ENCODE measurements at regions not wholly inside any gene's neighbourhood (a gene's known extent, or its start where the extent isn't known, plus 50 kb on each side); places are given as distances from the start of the nearest gene placed in this dataset.

DNA sequence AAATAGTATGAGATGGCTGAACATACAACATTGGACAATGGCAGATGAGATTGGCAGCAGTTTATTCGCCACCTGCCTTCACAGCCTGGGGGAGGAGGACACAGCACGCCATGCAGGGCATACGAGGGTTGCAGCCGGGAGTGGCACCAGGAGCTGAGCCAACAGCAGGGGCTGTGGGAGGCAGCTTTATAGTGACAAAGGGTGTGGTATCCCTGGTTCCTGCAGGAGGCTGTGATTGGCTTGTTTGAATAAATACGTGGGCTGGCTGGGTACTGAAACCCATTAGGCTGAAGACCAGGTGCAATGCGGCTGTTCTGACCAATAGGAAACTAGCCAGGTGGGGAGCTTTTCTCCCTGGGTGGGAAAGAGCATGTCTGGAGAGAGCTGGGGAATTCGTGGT is 68.9 kb upstream of the LEP start:
- no peaks in the 10 kb centered on the region for H3K36me3 Mint-ChIP-seq
- ATAC-seq (no peak), DNase-seq (ENCODE audit: low spot score) (no peak)
- TF ChIP-seq RORB (CRISPR knock-in tag; IDR thresholded peaks at IDR 0.05) (no peak), NFYB (CRISPR knock-in tag; conservative IDR thresholded peaks at IDR 0.05; ENCODE audit: low read depth) (peak; percentile 22; the same call in 1 of the 2 replicates)
- H3K4me3 Mint-ChIP-seq, result no peak overlapping the region
- ChIA-PET POLR2A (no interaction called here), CTCF (interaction anchor here (1.1 to 10.3 kb wide), 2 partner anchors 36 kb away, joined by 6 to 112 read pairs; no protein-coding TSS in a partner anchor)
- no peak overlapping the region for H3K27ac Mint-ChIP-seq
- H3K27me3 Mint-ChIP-seq (ENCODE audit: low read depth), result peaks cover 67% of the 10 kb centered on the region
- H3K4me1 Mint-ChIP-seq, result peaks cover 15% of the 10 kb centered on the region
- no peaks in the 10 kb centered on the region for H3K9me3 Mint-ChIP-seq

- TF ChIP-seq, protein P1, sequence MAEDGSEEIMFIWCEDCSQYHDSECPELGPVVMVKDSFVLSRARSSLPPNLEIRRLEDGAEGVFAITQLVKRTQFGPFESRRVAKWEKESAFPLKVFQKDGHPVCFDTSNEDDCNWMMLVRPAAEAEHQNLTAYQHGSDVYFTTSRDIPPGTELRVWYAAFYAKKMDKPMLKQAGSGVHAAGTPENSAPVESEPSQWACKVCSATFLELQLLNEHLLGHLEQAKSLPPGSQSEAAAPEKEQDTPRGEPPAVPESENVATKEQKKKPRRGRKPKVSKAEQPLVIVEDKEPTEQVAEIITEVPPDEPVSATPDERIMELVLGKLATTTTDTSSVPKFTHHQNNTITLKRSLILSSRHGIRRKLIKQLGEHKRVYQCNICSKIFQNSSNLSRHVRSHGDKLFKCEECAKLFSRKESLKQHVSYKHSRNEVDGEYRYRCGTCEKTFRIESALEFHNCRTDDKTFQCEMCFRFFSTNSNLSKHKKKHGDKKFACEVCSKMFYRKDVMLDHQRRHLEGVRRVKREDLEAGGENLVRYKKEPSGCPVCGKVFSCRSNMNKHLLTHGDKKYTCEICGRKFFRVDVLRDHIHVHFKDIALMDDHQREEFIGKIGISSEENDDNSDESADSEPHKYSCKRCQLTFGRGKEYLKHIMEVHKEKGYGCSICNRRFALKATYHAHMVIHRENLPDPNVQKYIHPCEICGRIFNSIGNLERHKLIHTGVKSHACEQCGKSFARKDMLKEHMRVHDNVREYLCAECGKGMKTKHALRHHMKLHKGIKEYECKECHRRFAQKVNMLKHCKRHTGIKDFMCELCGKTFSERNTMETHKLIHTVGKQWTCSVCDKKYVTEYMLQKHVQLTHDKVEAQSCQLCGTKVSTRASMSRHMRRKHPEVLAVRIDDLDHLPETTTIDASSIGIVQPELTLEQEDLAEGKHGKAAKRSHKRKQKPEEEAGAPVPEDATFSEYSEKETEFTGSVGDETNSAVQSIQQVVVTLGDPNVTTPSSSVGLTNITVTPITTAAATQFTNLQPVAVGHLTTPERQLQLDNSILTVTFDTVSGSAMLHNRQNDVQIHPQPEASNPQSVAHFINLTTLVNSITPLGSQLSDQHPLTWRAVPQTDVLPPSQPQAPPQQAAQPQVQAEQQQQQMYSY (CRISPR knock-in tag; IDR thresholded peaks at IDR 0.05), result no peak
- TF ChIP-seq, protein P2, sequence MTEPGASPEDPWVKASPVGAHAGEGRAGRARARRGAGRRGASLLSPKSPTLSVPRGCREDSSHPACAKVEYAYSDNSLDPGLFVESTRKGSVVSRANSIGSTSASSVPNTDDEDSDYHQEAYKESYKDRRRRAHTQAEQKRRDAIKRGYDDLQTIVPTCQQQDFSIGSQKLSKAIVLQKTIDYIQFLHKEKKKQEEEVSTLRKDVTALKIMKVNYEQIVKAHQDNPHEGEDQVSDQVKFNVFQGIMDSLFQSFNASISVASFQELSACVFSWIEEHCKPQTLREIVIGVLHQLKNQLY (CRISPR knock-in tag; IDR thresholded peaks at IDR 0.05), result no peak
- TF ChIP-seq, protein P3, sequence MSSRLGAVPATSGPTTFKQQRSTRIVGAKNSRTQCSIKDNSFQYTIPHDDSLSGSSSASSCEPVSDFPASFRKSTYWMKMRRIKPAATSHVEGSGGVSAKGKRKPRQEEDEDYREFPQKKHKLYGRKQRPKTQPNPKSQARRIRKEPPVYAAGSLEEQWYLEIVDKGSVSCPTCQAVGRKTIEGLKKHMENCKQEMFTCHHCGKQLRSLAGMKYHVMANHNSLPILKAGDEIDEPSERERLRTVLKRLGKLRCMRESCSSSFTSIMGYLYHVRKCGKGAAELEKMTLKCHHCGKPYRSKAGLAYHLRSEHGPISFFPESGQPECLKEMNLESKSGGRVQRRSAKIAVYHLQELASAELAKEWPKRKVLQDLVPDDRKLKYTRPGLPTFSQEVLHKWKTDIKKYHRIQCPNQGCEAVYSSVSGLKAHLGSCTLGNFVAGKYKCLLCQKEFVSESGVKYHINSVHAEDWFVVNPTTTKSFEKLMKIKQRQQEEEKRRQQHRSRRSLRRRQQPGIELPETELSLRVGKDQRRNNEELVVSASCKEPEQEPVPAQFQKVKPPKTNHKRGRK (CRISPR knock-in tag; IDR thresholded peaks at IDR 0.05; ENCODE audit: borderline replicate concordance), result no peak
- TF ChIP-seq JAZF1 (CRISPR knock-in tag; IDR thresholded peaks at IDR 0.05), result no peak
- no peak for TF ChIP-seq TEAD1 (CRISPR knock-in tag; IDR thresholded peaks at IDR 0.05)
- no peak for TF ChIP-seq CREM (CRISPR knock-in tag; IDR thresholded peaks at IDR 0.05)
- TF ChIP-seq ZNF281 (CRISPR knock-in tag; IDR thresholded peaks at IDR 0.05), result no peak
- TF ChIP-seq, protein P4, sequence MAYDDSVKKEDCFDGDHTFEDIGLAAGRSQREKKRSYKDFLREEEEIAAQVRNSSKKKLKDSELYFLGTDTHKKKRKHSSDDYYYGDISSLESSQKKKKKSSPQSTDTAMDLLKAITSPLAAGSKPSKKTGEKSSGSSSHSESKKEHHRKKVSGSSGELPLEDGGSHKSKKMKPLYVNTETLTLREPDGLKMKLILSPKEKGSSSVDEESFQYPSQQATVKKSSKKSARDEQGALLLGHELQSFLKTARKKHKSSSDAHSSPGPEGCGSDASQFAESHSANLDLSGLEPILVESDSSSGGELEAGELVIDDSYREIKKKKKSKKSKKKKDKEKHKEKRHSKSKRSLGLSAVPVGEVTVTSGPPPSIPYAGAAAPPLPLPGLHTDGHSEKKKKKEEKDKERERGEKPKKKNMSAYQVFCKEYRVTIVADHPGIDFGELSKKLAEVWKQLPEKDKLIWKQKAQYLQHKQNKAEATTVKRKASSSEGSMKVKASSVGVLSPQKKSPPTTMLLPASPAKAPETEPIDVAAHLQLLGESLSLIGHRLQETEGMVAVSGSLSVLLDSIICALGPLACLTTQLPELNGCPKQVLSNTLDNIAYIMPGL (CRISPR knock-in tag; IDR thresholded peaks at IDR 0.05), result no peak
- H3K4me1 Mint-ChIP-seq, result peaks cover 18% of the 10 kb centered on the region
- H3K27me3 Mint-ChIP-seq (ENCODE audit: low read depth), result peaks cover 68% of the 10 kb centered on the region
- DNase-seq (ENCODE audit: low spot score), result no peak
- no peaks in the 10 kb centered on the region for H3K9me3 Mint-ChIP-seq
- no peaks in the 10 kb centered on the region for H3K36me3 Mint-ChIP-seq
- H3K27ac Mint-ChIP-seq, result no peak overlapping the region
- CTCF ChIA-PET, result interaction anchor here (0.5 to 10.3 kb wide), 3 partner anchors 36 to 141 kb away, joined by 6 to 112 read pairs (median 6); no protein-coding TSS in a partner anchor
- POLR2A ChIA-PET, result no interaction called here
- H3K4me3 Mint-ChIP-seq, result no peak overlapping the region
- no peak for ATAC-seq
Measured at GRCh38 chr7:128172963-128173362, 68.1 kb upstream of the LEP start.

DNA sequence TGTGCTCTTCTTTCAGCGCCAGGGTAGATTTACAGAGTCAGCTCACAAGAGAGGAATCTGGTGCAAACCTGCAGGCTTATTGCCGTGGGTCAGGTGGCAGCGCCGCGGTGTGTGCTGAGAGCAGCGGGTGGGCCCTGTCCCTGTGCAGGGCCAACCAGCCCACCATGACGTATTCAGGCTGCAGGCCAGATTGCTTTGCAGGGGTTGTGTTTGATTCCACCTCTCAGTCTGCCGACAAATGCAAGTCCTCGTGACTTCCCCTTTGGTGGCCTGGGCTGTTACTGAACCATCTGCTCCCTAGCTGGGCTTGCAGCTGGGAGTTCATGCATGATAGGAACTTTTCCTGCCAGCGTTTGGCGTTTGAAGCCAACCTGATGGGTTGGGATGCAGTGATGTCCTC is 66.7 kb upstream of the LEP start:
- Mint-ChIP-seq H3K9me3 (no peaks in the 10 kb centered on the region), H3K36me3 (no peaks in the 10 kb centered on the region), H3K4me3 (no peak overlapping the region), H3K4me1 (peaks cover 9% of the 10 kb centered on the region), H3K27ac (no peak overlapping the region), H3K27me3 (ENCODE audit: low read depth) (peaks cover 55% of the 10 kb centered on the region)
- CTCF ChIA-PET, result interaction anchor here (2.0 kb wide), 1 partner anchor 35 kb away, joined by 9 read pairs; no protein-coding TSS in a partner anchor
- ATAC-seq, result no peak
- POLR2A ChIA-PET, result no interaction called here
- DNase-seq (ENCODE audit: low spot score), result no peak
- TF ChIP-seq ZNF396 (CRISPR knock-in tag; IDR thresholded peaks at IDR 0.05; ENCODE audit: borderline replicate concordance), result no peak
- no peak for TF ChIP-seq SP1 (CRISPR knock-in tag; conservative IDR thresholded peaks at IDR 0.05)
- TF ChIP-seq NFE2L1 (CRISPR knock-in tag; IDR thresholded peaks at IDR 0.05), result no peak
- TF ChIP-seq SMAD4 (CRISPR knock-in tag; IDR thresholded peaks at IDR 0.05), result no peak
- TF ChIP-seq GTF2I (CRISPR knock-in tag; conservative IDR thresholded peaks at IDR 0.05), result no peak
- TF ChIP-seq FOXJ3 (CRISPR knock-in tag; IDR thresholded peaks at IDR 0.05; ENCODE audit: borderline replicate concordance), result no peak
- TF ChIP-seq KAT7 (CRISPR knock-in tag; IDR thresholded peaks at IDR 0.05; ENCODE audit: borderline replicate concordance), result no peak
- TF ChIP-seq, protein P2 (CRISPR knock-in tag; IDR thresholded peaks at IDR 0.05), result no peak
- no peak for TF ChIP-seq OVOL2 (CRISPR knock-in tag; IDR thresholded peaks at IDR 0.05; ENCODE audit: borderline replicate concordance)
- TF ChIP-seq CBFB (CRISPR knock-in tag; IDR thresholded peaks at IDR 0.05; ENCODE audit: low read depth), result no peak
- no peak for TF ChIP-seq E2F1 (CRISPR knock-in tag; IDR thresholded peaks at IDR 0.05)
